SK-N-MC (cell line): ENCODE measurements at regions not wholly inside any gene's neighbourhood (a gene's known extent, or its start where the extent isn't known, plus 50 kb on each side); places are given as distances from the start of the nearest gene placed in this dataset.
"Not testable (repeated sequence)": the region's sequence is repeated elsewhere in the genome, so short reads cannot be mapped to it uniquely, and the experiment has no call there.

Source experiments
- EZH2 ChIP-seq: fragments of 200-600 bp; sonication (generic); IDR thresholded peaks from one replicate; pipeline ENCODE4 v1.6.1; 2017; ENCODE audit warnings: antibody characterized with exemption
- FOXP2 ChIP-seq: optimal IDR thresholded peaks from 2 replicates; pipeline ENCODE3; 2011; ENCODE audit warnings: mild to moderate bottlenecking, moderate library complexity; ENCODE audit not compliant: insufficient read depth; ENCODE audit errors: extremely low read length, control extremely low read depth

- not testable (repeated sequence) for TF ChIP-seq FOXP2, EZH2
Observed at GRCh38 chr12:37570547-37570946, 746.0 kb upstream of the ALG10B start.
